22Rv1 (cell line): ENCODE measurements at regions not wholly inside any gene's neighbourhood (a gene's known extent, or its start where the extent isn't known, plus 50 kb on each side); places are given as distances from the start of the nearest gene placed in this dataset.

Source experiments
- ZFX ChIP-seq: fragments of 450-650 bp; IDR thresholded peaks from 2 replicates; pipeline ENCODE4 v1.6.1; 2017; ENCODE audit warnings: antibody characterized with exemption, borderline replicate concordance
- TF ChIP-seq, protein P1 (sequence below): fragments of 450-650 bp; IDR thresholded peaks from 2 replicates; pipeline ENCODE4 v1.5.1; 2017; ENCODE audit warnings: mild to moderate bottlenecking

GRCh38 chr5:126070481-126070880 is 352.7 kb upstream of the GRAMD2B start:
- TF ChIP-seq, protein P1, sequence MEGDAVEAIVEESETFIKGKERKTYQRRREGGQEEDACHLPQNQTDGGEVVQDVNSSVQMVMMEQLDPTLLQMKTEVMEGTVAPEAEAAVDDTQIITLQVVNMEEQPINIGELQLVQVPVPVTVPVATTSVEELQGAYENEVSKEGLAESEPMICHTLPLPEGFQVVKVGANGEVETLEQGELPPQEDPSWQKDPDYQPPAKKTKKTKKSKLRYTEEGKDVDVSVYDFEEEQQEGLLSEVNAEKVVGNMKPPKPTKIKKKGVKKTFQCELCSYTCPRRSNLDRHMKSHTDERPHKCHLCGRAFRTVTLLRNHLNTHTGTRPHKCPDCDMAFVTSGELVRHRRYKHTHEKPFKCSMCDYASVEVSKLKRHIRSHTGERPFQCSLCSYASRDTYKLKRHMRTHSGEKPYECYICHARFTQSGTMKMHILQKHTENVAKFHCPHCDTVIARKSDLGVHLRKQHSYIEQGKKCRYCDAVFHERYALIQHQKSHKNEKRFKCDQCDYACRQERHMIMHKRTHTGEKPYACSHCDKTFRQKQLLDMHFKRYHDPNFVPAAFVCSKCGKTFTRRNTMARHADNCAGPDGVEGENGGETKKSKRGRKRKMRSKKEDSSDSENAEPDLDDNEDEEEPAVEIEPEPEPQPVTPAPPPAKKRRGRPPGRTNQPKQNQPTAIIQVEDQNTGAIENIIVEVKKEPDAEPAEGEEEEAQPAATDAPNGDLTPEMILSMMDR, result no peak
- no peak for TF ChIP-seq ZFX
